BJ (cell line): ENCODE measurements at regions not wholly inside any gene's neighbourhood (a gene's known extent, or its start where the extent isn't known, plus 50 kb on each side); places are given as distances from the start of the nearest gene placed in this dataset.

Source experiments
- CTCF ChIA-PET: fragments of 350-600 bp; formaldehyde crosslinking; extraction: SDS; loops from one replicate; lab custom pipeline; 2021; ENCODE audit warnings: antibody characterized with exemption, inconsistent platforms; lab: Yijun Ruan, JAX
- POLR2A ChIA-PET: fragments of 300-600 bp; sonication (Branson Sonifier 250); formaldehyde crosslinking; extraction: SDS; loops from one replicate; lab custom pipeline; 2021; ENCODE audit warnings: antibody characterized with exemption; lab: Charles Lee
- DNase-seq: peaks from one replicate; pipeline ENCODE4 v3.0.0-alpha.2; 2011; ENCODE audit warnings: low read depth
- H3K27me3 ChIP-seq: 2 replicates; pipeline ENCODE4 v1.6.0; 2011; ENCODE audit warnings: low read length; ENCODE audit not compliant: control insufficient read depth, insufficient read depth
- H3K36me3 ChIP-seq: 2 replicates; pipeline ENCODE4 v1.5.1; 2011; ENCODE audit warnings: low read length; ENCODE audit not compliant: control insufficient read depth, insufficient read depth
- H3K4me3 ChIP-seq: 2 replicates; pipeline ENCODE4 v1.5.1; 2011; ENCODE audit warnings: low read depth, mild to moderate bottlenecking, control low read depth, low read length
- TF ChIP-seq, protein P1 (sequence below): IDR thresholded peaks from 2 replicates; pipeline ENCODE4 v1.5.1; 2011; ENCODE audit warnings: low read depth, mild to moderate bottlenecking, control low read depth, inconsistent platforms, low read length, moderate library complexity; ENCODE audit not compliant: insufficient read depth

DNA sequence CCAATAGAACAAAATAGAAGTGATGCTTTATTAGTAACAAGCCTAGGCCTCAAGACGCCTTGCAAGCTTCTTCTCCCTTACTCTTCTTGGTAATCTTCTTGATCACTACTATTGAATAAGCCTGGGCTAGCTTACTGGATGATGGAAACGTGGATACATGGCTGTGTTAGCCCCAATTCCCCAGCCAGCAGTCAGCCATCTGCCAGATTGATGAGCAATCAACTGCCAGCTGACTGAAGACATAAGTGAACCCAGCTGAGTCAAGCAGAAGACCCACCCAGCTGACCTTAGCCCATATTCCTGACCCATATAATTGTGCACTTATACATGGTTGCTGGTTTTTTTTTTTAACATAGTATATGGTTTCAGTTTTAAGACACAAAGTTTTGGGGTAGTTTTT, 130.4 kb downstream of the DHX15 start:
- ChIA-PET POLR2A (no interaction called here), CTCF (no interaction called here)
- Histone ChIP-seq H3K27me3 (no peaks in the 10 kb centered on the region), H3K36me3 (no peaks in the 10 kb centered on the region), H3K4me3 (no peak overlapping the region)
- TF ChIP-seq, protein P1, sequence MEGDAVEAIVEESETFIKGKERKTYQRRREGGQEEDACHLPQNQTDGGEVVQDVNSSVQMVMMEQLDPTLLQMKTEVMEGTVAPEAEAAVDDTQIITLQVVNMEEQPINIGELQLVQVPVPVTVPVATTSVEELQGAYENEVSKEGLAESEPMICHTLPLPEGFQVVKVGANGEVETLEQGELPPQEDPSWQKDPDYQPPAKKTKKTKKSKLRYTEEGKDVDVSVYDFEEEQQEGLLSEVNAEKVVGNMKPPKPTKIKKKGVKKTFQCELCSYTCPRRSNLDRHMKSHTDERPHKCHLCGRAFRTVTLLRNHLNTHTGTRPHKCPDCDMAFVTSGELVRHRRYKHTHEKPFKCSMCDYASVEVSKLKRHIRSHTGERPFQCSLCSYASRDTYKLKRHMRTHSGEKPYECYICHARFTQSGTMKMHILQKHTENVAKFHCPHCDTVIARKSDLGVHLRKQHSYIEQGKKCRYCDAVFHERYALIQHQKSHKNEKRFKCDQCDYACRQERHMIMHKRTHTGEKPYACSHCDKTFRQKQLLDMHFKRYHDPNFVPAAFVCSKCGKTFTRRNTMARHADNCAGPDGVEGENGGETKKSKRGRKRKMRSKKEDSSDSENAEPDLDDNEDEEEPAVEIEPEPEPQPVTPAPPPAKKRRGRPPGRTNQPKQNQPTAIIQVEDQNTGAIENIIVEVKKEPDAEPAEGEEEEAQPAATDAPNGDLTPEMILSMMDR = no peak
- no peak for DNase-seq

DNA sequence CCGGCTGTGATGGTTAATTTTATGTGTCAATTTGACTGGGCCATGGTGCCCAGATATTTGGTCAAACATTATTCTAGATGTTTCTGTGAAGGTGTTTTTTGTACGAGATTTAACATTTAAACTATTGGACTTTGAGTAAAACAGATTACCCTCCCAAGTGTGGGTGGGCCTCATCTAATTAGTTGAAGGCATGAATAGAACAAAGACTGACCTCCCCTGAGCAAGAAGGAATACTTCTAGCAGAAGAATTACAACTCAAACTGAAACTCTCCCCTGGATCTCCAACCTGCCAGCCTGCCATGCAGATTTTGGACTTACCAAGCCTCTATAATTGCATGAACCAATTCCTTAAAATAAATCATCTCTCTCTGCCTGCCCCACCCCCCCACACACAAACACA, 132.5 kb downstream of the DHX15 start:
- H3K27me3 ChIP-seq = no peaks in the 10 kb centered on the region
- CTCF ChIA-PET = no interaction called here
- no peak overlapping the region for H3K4me3 ChIP-seq
- TF ChIP-seq, protein P1 = no peak
- POLR2A ChIA-PET = no interaction called here
- no peak for DNase-seq
- no peaks in the 10 kb centered on the region for H3K36me3 ChIP-seq

DNA sequence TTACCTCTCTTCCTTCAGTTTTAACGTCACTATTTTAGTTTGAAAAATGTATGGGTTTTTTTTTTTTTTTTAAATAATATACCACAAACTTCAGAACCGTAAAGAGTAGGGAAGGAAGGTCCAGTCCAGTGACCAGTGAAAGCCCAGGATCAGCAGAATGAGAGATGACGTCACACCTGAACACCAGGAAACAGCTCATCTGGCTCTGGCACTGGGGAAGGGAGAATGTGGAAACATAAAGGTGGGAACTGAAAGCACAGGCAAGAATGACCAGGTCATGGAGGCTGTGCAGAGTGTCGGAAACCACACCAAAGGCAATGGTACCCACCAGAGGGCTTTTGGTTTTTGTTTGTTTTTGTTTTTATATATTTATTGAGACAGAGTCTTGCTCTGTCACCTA, 141.2 kb downstream of the DHX15 start:
- no peak for DNase-seq
- CTCF ChIA-PET = interaction anchor here (0.6 kb wide), 1 partner anchor 13 kb away, joined by 3 read pairs; no protein-coding TSS in a partner anchor
- H3K4me3 ChIP-seq = no peak overlapping the region
- POLR2A ChIA-PET = no interaction called here
- no peaks in the 10 kb centered on the region for H3K27me3 ChIP-seq
- H3K36me3 ChIP-seq = no peaks in the 10 kb centered on the region
- TF ChIP-seq, protein P1 = no peak

DNA sequence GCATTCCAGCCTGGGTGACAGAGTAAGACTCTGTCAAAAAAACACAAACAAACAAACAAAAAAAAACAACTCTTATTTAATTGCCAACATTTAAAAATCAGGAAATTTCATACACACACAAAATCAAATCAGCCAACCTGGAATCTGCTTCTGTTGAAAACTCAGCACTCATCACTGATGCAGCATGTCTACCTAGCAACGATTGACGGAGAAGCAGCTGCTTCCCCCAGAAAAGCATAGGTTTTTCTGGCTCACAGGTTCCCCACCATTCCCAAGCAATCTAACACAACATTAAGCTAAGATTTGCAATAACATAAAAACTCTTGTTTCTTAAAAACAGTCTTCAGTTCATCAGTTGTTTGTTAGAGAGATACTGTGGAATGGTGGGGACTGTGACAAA, 143.6 kb downstream of the DHX15 start:
- H3K27me3 ChIP-seq = no peaks in the 10 kb centered on the region
- DNase-seq = no peak
- TF ChIP-seq, protein P1 = no peak
- CTCF ChIA-PET = interaction anchor here (1.3 kb wide), 1 partner anchor 539 kb away, joined by 4 read pairs; no protein-coding TSS in a partner anchor
- POLR2A ChIA-PET = no interaction called here
- H3K4me3 ChIP-seq = no peak overlapping the region
- no peaks in the 10 kb centered on the region for H3K36me3 ChIP-seq

DNA sequence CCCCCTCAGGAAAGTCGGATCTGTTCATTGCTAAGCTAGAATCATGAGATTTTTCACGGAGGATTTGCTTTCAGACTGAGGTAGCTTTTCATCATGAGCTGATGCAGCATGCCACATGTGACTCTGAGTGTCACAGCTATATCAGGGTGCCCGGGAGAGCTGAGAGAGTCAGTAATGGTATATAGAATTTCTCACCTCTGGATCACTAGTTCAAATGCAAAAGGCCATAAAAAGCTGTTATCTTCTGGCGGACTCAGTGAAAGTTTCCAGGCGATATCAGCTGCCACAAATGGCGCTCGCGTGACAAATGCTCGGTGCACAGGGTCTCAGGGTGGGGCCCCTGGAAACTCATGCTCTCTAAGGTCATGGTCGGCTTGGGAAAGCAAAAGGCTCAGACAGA, 150.1 kb downstream of the DHX15 start:
- POLR2A ChIA-PET = no interaction called here
- no peak overlapping the region for H3K4me3 ChIP-seq
- no peaks in the 10 kb centered on the region for H3K36me3 ChIP-seq
- H3K27me3 ChIP-seq = peaks cover 1% of the 10 kb centered on the region; the same call in 1 of the 2 replicates
- CTCF ChIA-PET = interaction anchor here (1.0 to 1.1 kb wide), 2 partner anchors 13 to 16 kb away, joined by 4 read pairs; no protein-coding TSS in a partner anchor
- TF ChIP-seq, protein P1 = no peak
- no peak for DNase-seq
